ENCODE measurements at regions not wholly inside any gene's neighbourhood (a gene's known extent, or its start where the extent isn't known, plus 50 kb on each side); places are given as distances from the start of the nearest gene placed in this dataset.
"Not testable (repeated sequence)": the region's sequence is repeated elsewhere in the genome, so short reads cannot be mapped to it uniquely, and the experiment has no call there.

- H3K9me3 ChIP-seq (ENCODE audit: control insufficient read depth, insufficient read depth, low read depth, low read length); POLR2A ChIA-PET; CTCF ChIA-PET; H3K4me3 ChIP-seq (ENCODE audit: low read depth, low read length); H3K36me3 ChIP-seq (ENCODE audit: control insufficient read depth in 2 of 2, insufficient read depth in 1 of 2, low read length in 2 of 2); H3K27ac ChIP-seq (ENCODE audit: extremely low read depth, low read depth, low read length); H3K4me1 ChIP-seq (ENCODE audit: control insufficient read depth, insufficient read depth, low read length): not testable (repeated sequence)
Measured at GRCh38 chr2:17202628-17203027, 315.6 kb downstream of the RAD51AP2 start.

GRCh38 chr2:17199741-17200140, 318.5 kb downstream of the RAD51AP2 start:
- H3K4me3 ChIP-seq (ENCODE audit: low read depth, low read length), result no peak overlapping the region

GRCh38 chr2:17196380-17196779, 321.9 kb downstream of the RAD51AP2 start:
- TF ChIP-seq ZNF292 (tag by site-specific recombination; IDR thresholded peaks at IDR 0.05; ENCODE audit: borderline replicate concordance, low read depth) (no peak), ZNF248 (tag by site-specific recombination; IDR thresholded peaks at IDR 0.05) (no peak), ZNF18 (tag by site-specific recombination; IDR thresholded peaks at IDR 0.05) (no peak), ZBTB10 (tag by site-specific recombination; IDR thresholded peaks at IDR 0.05) (no peak), ZNF529 (tag by site-specific recombination; IDR thresholded peaks at IDR 0.05; ENCODE audit: insufficient replicate concordance) (no peak), ZNF621 (tag by site-specific recombination; IDR thresholded peaks at IDR 0.05) (no peak), ZNF223 (tag by site-specific recombination; IDR thresholded peaks at IDR 0.05) (no peak), ZNF239 (tag by site-specific recombination; IDR thresholded peaks at IDR 0.05) (no peak)
- no peak overlapping the region for H3K27ac ChIP-seq (ENCODE audit: extremely low read depth, low read depth, low read length)
- ChIA-PET POLR2A (no interaction called here), CTCF (interaction anchor here (0.6 to 0.8 kb wide), 2 partner anchors 25 to 574 kb away, joined by 3 to 4 read pairs; no protein-coding TSS in a partner anchor)
- no peaks in the 10 kb centered on the region for H3K4me1 ChIP-seq (ENCODE audit: control insufficient read depth, insufficient read depth, low read length)
- H3K4me3 ChIP-seq (ENCODE audit: low read depth, low read length), result no peak overlapping the region
- H3K9me3 ChIP-seq (ENCODE audit: control insufficient read depth, insufficient read depth, low read depth, low read length), result no peaks in the 10 kb centered on the region
- H3K36me3 ChIP-seq (ENCODE audit: control insufficient read depth in 2 of 2, insufficient read depth in 1 of 2, low read length in 2 of 2), result no peaks in the 10 kb centered on the region

More at GRCh38 chr2:17199741-17200140, 318.5 kb downstream of the RAD51AP2 start:
- H3K9me3 ChIP-seq (ENCODE audit: control insufficient read depth, insufficient read depth, low read depth, low read length), result no peaks in the 10 kb centered on the region
- H3K4me1 ChIP-seq (ENCODE audit: control insufficient read depth, insufficient read depth, low read length), result no peaks in the 10 kb centered on the region
- TF ChIP-seq, protein P1, sequence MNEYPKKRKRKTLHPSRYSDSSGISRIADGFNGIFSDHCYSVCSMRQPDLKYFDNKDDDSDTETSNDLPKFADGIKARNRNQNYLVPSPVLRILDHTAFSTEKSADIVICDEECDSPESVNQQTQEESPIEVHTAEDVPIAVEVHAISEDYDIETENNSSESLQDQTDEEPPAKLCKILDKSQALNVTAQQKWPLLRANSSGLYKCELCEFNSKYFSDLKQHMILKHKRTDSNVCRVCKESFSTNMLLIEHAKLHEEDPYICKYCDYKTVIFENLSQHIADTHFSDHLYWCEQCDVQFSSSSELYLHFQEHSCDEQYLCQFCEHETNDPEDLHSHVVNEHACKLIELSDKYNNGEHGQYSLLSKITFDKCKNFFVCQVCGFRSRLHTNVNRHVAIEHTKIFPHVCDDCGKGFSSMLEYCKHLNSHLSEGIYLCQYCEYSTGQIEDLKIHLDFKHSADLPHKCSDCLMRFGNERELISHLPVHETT (tag by site-specific recombination; IDR thresholded peaks at IDR 0.05), result no peak
- TF ChIP-seq KLF10 (tag by site-specific recombination; IDR thresholded peaks at IDR 0.05) (no peak), ZNF366 (tag by site-specific recombination; conservative IDR thresholded peaks at IDR 0.05) (no peak), ZNF658 (tag by site-specific recombination; IDR thresholded peaks at IDR 0.05) (no peak), ZNF558 (tag by site-specific recombination; IDR thresholded peaks at IDR 0.05) (no peak), TCF7L2 (IDR thresholded peaks at IDR 0.05; ENCODE audit: borderline replicate concordance, low read depth, low read length) (no peak), ZNF18 (tag by site-specific recombination; IDR thresholded peaks at IDR 0.05) (no peak)
- H3K27ac ChIP-seq (ENCODE audit: extremely low read depth, low read depth, low read length), result no peak overlapping the region
- H3K36me3 ChIP-seq (ENCODE audit: control insufficient read depth in 2 of 2, insufficient read depth in 1 of 2, low read length in 2 of 2), result no peaks in the 10 kb centered on the region
- CTCF ChIA-PET, result no interaction called here
- POLR2A ChIA-PET, result no interaction called here
